ENCODE measurements at regions not wholly inside any gene's neighbourhood (a gene's known extent, or its start where the extent isn't known, plus 50 kb on each side); places are given as distances from the start of the nearest gene placed in this dataset.

GRCh38 chr10:88071879-88072278 is 208.5 kb downstream of the PTEN start:
- TF ChIP-seq CTCF (IDR thresholded peaks at IDR 0.05; ENCODE audit: low read depth, low read length, poor library complexity, severe bottlenecking) (no peak), EZH2phosphoT487 (IDR thresholded peaks at IDR 0.05; ENCODE audit: borderline replicate concordance, low read length) (no peak)
- Histone ChIP-seq H3K27ac (ENCODE audit: low read depth, low read length) (peak overlapping the region; percentile 85), H3K9me2 (replicated peaks; ENCODE audit: control insufficient read depth, low read length) (no peaks in the 10 kb centered on the region), H3F3A (ENCODE audit: control insufficient read depth, insufficient read depth) (peaks cover 30% of the 10 kb centered on the region), H3K4me2 (ENCODE audit: low read length) (peak overlapping the region; percentile 94), H3K4me3 (ENCODE audit: low read length) (peak overlapping the region; percentile 50), H4K20me1 (ENCODE audit: control insufficient read depth, insufficient read depth, low read depth, low read length) (no peaks in the 10 kb centered on the region), H3K9me3 (ENCODE audit: control insufficient read depth, insufficient read depth, low read length) (no peaks in the 10 kb centered on the region), H3K27me3 (ENCODE audit: control insufficient read depth, low read length) (no peaks in the 10 kb centered on the region), H3K4me1 (ENCODE audit: control insufficient read depth, low read length) (peaks cover 93% of the 10 kb centered on the region), H3K36me3 (ENCODE audit: control insufficient read depth, low read length) (peaks cover 12% of the 10 kb centered on the region), H3K79me2 (ENCODE audit: control insufficient read depth, low read length) (no peaks in the 10 kb centered on the region)

- TF ChIP-seq EZH2phosphoT487 (IDR thresholded peaks at IDR 0.05; ENCODE audit: borderline replicate concordance, low read length) (no peak), CTCF (IDR thresholded peaks at IDR 0.05; ENCODE audit: low read depth, low read length, poor library complexity, severe bottlenecking) (no peak)
- Histone ChIP-seq H3K9me2 (replicated peaks; ENCODE audit: control insufficient read depth, low read length) (no peaks in the 10 kb centered on the region), H3K27ac (ENCODE audit: low read depth, low read length) (no peak overlapping the region), H3K4me1 (ENCODE audit: control insufficient read depth, low read length) (peaks cover 75% of the 10 kb centered on the region), H3K4me3 (ENCODE audit: low read length) (no peak overlapping the region), H3K4me2 (ENCODE audit: low read length) (no peak overlapping the region), H3K36me3 (ENCODE audit: control insufficient read depth, low read length) (peaks cover 6% of the 10 kb centered on the region), H3K79me2 (ENCODE audit: control insufficient read depth, low read length) (no peaks in the 10 kb centered on the region), H4K20me1 (ENCODE audit: control insufficient read depth, insufficient read depth, low read depth, low read length) (no peaks in the 10 kb centered on the region), H3K9me3 (ENCODE audit: control insufficient read depth, insufficient read depth, low read length) (no peaks in the 10 kb centered on the region), H3K27me3 (ENCODE audit: control insufficient read depth, low read length) (no peaks in the 10 kb centered on the region), H3F3A (ENCODE audit: control insufficient read depth, insufficient read depth) (peaks cover 23% of the 10 kb centered on the region)
Measured at GRCh38 chr10:88073682-88074081, 210.3 kb downstream of the PTEN start.

GRCh38 chr10:88074971-88075370 is 211.5 kb downstream of the PTEN start:
- peaks cover 6% of the 10 kb centered on the region for H3K36me3 ChIP-seq (ENCODE audit: control insufficient read depth, low read length)
- TF ChIP-seq CTCF (IDR thresholded peaks at IDR 0.05; ENCODE audit: low read depth, low read length, poor library complexity, severe bottlenecking) (no peak), EZH2phosphoT487 (IDR thresholded peaks at IDR 0.05; ENCODE audit: borderline replicate concordance, low read length) (no peak)
- H3K4me2 ChIP-seq (ENCODE audit: low read length), result no peak overlapping the region
- no peaks in the 10 kb centered on the region for H3K27me3 ChIP-seq (ENCODE audit: control insufficient read depth, low read length)
- no peak overlapping the region for H3K4me3 ChIP-seq (ENCODE audit: low read length)
- no peaks in the 10 kb centered on the region for H3K9me3 ChIP-seq (ENCODE audit: control insufficient read depth, insufficient read depth, low read length)
- H3K4me1 ChIP-seq (ENCODE audit: control insufficient read depth, low read length), result peaks cover 70% of the 10 kb centered on the region
- H3F3A ChIP-seq (ENCODE audit: control insufficient read depth, insufficient read depth), result peaks cover 12% of the 10 kb centered on the region
- H3K27ac ChIP-seq (ENCODE audit: low read depth, low read length), result no peak overlapping the region
- H3K79me2 ChIP-seq (ENCODE audit: control insufficient read depth, low read length), result no peaks in the 10 kb centered on the region
- H4K20me1 ChIP-seq (ENCODE audit: control insufficient read depth, insufficient read depth, low read depth, low read length), result no peaks in the 10 kb centered on the region
- no peaks in the 10 kb centered on the region for H3K9me2 ChIP-seq (replicated peaks; ENCODE audit: control insufficient read depth, low read length)

Data from DOHH2 (cell line).